Activated naive CD4-positive, alpha-beta T cell treated with anti-CD3 and anti-CD28 coated beads, Interleukin-2, amount 50 U/mL, for 24 hours (primary cell): ENCODE measurements at regions not wholly inside any gene's neighbourhood (a gene's known extent, or its start where the extent isn't known, plus 50 kb on each side); places are given as distances from the start of the nearest gene placed in this dataset.
"Not testable (repeated sequence)": the region's sequence is repeated elsewhere in the genome, so short reads cannot be mapped to it uniquely, and the experiment has no call there.

Experiments
- H3K27ac Mint-ChIP-seq: one replicate; pipeline ENCODE4 v1.8.0; 2021; ENCODE audit warnings: mild to moderate bottlenecking, mixed read lengths
- H3K27me3 Mint-ChIP-seq: one replicate; pipeline ENCODE4 v1.8.0; 2021; ENCODE audit warnings: mixed read lengths
- H3K36me3 Mint-ChIP-seq: one replicate; pipeline ENCODE4 v1.8.0; 2021; ENCODE audit warnings: mixed read lengths
- H3K4me1 Mint-ChIP-seq: one replicate; pipeline ENCODE4 v1.8.0; 2021; ENCODE audit warnings: mixed read lengths
- H3K4me3 Mint-ChIP-seq: one replicate; pipeline ENCODE4 v1.8.0; 2021; ENCODE audit warnings: mild to moderate bottlenecking, mixed read lengths
- H3K9me3 Mint-ChIP-seq: one replicate; pipeline ENCODE4 v1.8.0; 2021; ENCODE audit warnings: mixed read lengths

DNA sequence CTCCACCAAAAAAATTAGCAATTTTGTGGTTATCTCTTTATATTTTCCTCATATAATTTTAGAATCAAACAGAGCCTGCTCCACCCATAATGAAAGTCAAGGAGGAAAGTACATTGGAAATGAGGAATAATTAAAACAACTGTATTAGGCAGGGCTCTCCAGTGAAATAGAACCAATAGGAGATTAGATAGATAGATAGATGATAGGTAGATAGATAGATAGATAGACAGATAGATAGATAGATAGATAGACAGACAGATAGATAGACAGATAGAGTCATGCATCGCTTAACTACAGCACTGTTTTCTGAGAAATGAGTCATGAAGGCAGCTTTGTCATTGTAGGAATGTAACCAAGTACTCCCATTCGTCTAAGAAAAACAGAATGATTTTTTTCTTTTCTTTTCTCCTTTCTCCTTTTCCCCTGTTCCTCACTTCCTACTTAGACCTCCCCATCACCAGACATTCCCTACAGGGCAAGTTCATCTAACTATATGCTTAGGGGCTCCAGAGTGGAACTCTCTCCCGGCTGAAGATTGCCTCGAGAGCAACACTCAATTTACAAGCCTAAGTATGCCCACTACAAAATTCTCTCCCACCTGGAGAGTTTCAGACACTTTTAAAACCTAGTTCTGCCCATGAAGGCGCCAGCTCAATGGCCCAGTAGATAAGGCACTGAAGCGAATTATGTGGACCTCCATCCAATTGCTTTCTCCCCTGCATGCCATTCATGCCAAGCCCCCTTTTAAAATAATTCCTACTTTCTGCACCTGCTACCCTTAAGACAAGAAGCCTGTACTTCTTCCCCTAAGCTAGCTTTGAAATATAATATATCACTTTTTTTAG lies 53.3 kb upstream of the LIPC start:
- H3K27ac Mint-ChIP-seq, result no peak overlapping the region
- no peaks in the 10 kb centered on the region for H3K27me3 Mint-ChIP-seq
- H3K4me1 Mint-ChIP-seq, result peaks cover under 1% of the 10 kb centered on the region
- no peaks in the 10 kb centered on the region for H3K9me3 Mint-ChIP-seq
- no peak overlapping the region for H3K4me3 Mint-ChIP-seq
- no peaks in the 10 kb centered on the region for H3K36me3 Mint-ChIP-seq

DNA sequence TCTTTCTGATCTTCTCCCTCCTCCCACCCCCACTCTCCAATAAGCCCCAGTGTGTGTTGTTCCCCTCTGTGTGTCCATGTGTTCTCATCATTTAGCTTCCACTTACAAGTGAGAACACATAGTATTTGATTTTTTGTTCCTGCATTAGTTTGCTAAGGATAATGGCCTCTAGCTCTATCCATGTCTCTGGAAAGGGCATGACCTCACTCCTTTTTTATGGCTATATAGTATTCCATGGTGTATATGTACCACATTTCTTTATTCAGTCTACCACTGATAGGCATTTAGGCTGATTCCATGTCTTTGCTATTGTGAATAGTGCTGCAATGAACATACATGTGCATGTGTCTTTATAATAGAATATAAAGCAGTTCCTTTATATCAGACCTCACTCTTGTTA lies 52.3 kb upstream of the LIPC start:
- H3K27ac Mint-ChIP-seq, H3K9me3 Mint-ChIP-seq, H3K36me3 Mint-ChIP-seq, H3K4me3 Mint-ChIP-seq, H3K4me1 Mint-ChIP-seq, H3K27me3 Mint-ChIP-seq: not testable (repeated sequence)

DNA sequence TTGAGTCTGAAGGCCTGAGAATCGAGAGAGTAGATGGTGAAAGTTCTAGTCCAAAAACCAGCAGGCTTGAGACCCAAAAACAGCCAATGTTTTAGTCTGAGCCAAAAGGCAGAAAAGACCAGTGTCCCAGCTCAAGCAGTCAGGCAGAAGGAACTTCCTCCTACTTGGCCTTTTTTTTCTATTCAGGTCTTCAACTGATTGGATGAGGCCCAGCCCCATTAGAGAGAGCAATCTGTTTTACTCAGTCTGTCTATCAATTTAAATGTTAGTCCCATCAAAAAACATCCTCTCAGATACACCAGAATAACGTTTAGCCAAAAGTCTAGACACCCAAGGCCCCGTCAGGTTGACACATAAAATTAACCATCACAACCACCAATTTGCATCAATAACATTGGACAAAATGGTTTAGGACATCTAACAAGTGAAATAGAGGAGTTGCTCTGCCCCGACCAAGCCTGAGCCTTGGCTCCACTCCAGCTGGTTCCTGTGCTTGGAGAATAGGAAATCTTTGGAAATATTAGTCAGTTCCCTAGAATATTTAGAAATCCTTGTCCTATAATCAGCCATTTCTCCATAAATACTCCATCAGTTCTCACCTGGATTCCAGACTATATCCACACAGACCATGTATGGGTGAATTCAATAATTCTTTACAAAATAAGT lies 51.4 kb upstream of the LIPC start:
- Mint-ChIP-seq H3K36me3 (no peaks in the 10 kb centered on the region), H3K9me3 (no peaks in the 10 kb centered on the region), H3K27me3 (no peaks in the 10 kb centered on the region), H3K4me3 (no peak overlapping the region), H3K27ac (no peak overlapping the region), H3K4me1 (peaks cover 8% of the 10 kb centered on the region)

DNA sequence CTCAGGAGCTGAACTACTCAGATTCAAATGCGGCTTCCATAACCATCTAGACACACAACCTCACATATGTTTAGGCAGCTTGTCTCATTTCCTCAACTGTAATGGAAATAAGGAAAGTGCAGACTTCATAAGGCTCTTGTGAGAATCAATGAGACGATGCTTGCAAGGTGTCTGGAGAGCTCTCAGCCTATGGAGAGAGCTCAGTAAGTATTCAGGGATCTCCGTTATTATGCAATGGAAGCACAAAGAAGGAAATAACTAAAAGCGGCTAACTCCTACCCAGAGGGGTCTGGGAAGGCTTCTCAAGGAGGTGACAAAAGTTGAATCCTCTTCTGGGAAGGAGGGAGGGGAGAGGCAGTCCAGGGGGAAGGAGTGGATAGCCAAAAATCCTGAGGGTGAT lies 50.1 kb upstream of the LIPC start:
- Mint-ChIP-seq H3K4me1 (peaks cover 8% of the 10 kb centered on the region), H3K4me3 (no peak overlapping the region), H3K9me3 (no peaks in the 10 kb centered on the region), H3K36me3 (no peaks in the 10 kb centered on the region), H3K27ac (no peak overlapping the region), H3K27me3 (no peaks in the 10 kb centered on the region)
